A204.1 (cell line): ENCODE measurements at regions not wholly inside any gene's neighbourhood (a gene's known extent, or its start where the extent isn't known, plus 50 kb on each side); places are given as distances from the start of the nearest gene placed in this dataset.

ENCODE experiments used
- FAIRE-seq: peaks from 2 replicates; lab custom pipeline; 2012; peaks lifted over from hg19 to GRCh38; lab: Jason Lieb, UNC

- FAIRE-seq = no peak
These were observed 431.6 kb downstream of the RFC3 start for GRCh38 chr13:34249546-34250039.

- no peak for FAIRE-seq
These were observed 432.3 kb downstream of the RFC3 start for GRCh38 chr13:34250151-34250670.

- no peak for FAIRE-seq
These were observed 436.4 kb downstream of the RFC3 start for GRCh38 chr13:34254366-34254765.

- no peak for FAIRE-seq
These were observed 437.8 kb downstream of the RFC3 start for GRCh38 chr13:34255711-34256110.

DNA sequence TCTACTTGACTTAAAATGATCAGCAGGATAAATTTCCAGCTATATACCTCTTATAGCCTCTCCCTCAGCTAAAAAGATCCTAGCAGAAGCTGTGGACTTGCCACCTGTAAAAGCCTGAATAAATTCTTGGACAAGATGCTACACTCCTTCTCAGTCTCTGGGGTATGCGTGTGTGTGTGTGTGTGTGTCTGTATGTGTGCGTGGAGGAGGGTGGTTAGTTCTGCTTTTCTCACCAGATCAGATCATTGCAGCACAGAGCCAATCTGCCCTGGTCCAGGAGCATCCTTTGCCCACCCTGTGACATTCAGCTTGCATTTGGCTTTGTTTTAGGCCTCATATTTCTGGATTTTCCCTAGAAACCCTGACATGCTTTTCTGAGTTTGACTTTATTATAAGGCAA is 438.3 kb downstream of the RFC3 start:
- FAIRE-seq = no peak

GRCh38 chr13:34257966-34258365 is 440.0 kb downstream of the RFC3 start:
- FAIRE-seq = no peak

- no peak for FAIRE-seq
These were observed 440.9 kb downstream of the RFC3 start for GRCh38 chr13:34258646-34259386.

DNA sequence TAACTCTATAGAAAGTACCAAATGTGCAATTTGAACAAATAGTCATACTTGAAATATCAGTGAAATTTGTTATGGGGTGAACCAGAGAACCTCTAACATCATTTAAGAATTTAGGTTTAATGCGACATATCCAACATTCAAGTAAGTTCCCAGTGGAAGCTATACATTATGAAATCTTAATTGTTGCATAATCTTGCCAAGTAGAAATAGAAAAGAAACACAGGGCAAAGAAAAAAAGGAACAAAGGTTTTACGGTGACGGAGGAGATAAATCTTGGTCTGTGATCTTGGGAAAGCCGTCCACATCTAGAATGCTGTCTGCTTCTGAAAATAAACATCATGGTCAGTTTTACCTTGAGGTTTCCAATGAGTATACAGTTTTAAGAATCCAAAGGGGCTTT is 445.7 kb downstream of the RFC3 start:
- no peak for FAIRE-seq

GRCh38 chr13:34265046-34265679 is 447.2 kb downstream of the RFC3 start:
- FAIRE-seq = no peak

GRCh38 chr13:34276764-34277163 is 458.8 kb downstream of the RFC3 start:
- FAIRE-seq = no peak

DNA sequence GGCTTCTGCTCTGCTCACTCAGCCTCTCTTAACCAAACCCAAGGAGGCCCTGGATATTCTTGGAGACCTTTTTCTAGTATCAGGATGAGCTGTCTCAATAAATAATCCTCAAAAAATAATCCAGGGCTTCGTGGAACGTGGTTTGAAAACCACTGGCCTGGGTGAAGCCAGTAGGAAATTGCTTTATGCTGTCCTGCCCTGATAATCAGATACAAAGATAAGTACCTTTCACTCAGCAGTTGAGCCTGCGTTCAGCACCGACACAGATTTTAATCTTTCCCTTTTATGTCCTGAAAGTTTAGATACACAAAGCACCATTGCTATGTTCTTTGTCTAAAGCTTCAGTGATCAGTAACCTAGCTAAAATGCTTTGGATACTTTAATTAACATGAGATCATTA is 460.0 kb downstream of the RFC3 start:
- FAIRE-seq = no peak

- FAIRE-seq = no peak
These were observed 460.8 kb downstream of the RFC3 start for GRCh38 chr13:34278780-34279179.

GRCh38 chr13:34290661-34291060 is 472.7 kb downstream of the RFC3 start:
- no peak for FAIRE-seq

DNA sequence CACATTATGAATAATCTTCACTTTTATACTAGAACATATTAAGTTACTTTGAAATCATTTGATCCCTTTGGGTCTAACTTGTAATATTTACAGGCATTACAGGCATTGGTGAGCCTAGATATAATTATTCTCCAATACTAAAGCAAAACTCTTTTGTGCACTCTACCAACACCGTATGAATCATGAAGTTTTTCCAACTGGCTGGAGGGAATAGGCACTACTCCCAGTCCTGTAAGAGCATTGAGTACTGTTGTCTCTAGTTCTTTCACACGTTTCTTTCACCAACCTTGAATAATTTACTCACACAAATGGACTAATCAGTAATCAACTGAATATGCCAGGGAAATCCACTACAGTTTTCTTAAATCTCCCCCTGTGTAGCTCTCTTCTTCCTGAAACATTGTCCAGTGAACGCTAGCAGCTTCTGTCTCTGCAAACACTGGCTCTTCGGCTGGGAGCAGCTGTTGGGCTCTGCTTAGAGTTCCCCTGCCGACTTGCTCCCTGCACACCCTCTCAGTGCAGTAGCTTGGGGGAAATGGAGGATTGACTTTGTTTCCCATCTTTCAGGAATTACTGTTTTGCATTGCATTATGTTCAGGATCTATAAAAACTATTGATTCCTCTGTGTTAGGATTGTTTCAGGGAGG is 476.7 kb downstream of the RFC3 start:
- no peak for FAIRE-seq

DNA sequence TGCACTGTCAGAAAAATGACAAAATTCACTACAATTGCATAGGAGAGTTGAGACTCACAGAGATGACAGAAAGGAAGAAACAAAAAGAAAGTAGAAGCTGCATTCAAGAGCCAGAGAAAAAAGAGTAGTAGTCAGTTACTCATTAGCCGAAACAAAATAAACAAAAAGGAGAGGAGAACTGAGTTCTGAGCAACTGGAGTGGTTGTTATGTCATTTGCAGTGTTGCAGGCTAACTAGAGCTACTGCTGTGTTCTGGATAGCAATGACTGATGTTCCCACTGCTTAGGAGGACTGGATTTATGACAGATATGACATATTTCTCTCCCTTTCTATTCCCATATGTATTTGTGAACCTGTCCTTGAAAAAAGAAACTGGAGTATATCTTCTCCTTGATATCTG is 482.6 kb downstream of the RFC3 start:
- no peak for FAIRE-seq

DNA sequence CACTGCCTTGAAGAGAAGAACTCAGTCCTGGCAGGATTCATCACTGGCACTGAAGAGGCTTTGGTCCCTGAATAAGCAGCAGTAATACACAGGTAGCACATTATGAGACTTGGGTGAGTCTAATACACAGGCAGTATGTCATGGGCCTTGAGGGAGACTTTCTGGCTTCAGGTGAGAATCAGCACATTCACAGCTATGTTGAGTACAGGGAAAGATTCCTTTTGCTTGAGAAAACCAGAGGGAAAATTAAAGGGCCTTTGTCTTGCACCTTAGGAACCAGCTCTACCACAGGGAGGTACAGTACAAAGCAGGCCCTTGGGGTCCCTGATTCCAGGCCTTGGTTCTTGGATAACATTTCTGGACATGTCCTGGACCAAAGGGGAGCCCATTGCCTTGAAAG is 484.6 kb downstream of the RFC3 start:
- FAIRE-seq = no peak

DNA sequence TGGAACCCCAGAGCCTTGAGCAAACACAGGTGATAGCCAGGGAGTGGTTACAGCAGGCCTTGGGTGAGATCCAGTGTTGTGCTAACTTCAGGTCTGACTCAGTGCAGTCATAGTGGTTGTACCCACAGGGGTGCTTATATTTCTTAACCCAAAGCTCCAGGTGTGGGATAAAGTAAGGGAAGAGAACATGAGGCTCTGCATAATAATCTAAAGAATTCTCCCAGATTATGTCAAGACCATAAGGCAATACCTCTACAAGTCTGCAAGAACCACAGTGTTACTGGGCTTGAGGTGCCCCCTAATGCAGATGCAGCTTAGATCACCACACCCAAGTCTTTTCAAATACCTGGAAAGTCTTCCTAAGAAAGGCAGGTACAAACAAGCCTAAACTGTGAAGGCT is 485.4 kb downstream of the RFC3 start:
- no peak for FAIRE-seq

DNA sequence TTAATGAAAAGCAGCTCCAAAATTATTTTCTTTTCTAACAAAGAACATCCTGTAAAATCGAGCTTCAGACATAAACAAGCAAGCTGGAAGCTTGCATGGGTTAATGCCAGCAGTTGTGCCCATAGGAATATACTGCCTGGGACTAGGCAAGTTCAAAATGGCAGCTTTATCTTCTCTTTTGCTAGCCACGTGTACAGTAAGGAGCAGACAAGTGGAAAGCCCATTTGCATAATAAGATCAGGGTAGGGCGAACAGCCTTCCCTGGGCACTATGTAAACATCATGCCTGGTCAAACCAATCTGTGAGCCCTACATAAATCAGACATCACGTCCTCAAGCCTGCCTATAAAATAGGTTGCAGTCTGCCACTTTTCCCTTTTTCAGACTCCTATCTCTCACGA is 489.7 kb downstream of the RFC3 start:
- FAIRE-seq = no peak

DNA sequence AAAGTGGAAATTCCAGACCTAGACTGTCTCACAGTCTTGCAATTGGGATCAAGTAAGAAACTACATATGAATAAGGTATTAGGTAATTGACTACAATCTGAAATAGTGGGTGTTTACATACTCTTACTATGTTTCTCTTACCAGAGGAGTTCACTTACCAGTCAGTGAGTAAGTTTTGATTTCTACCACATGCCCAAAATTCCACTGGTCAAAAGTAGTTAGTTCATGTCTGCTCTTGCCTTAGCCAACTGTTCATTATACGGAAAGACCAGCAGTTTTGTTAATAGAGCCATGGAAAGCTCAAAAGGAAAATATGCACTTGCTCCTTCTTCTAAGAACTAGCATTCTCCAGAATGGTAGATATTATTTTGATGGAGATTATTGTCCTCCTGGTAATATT is 490.8 kb downstream of the RFC3 start:
- FAIRE-seq = no peak

DNA sequence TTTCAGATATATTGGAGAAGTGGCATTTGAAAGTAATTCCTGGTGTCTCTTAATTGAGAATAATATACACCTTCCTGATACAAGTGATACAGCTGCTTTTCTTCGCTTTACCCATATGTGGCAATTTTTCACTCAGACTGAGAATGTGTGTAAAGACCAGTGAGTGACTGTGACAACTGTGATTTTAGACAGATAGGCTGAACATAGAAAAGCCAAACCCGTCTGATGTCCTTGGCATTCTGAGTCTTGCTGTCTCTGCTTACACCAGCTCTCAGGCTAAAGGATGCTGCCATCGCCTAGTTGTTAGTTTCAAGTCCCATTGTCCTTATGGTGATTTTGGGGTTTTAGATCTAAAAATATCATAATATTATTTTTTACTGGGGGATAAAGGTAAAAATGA is 492.6 kb downstream of the RFC3 start:
- no peak for FAIRE-seq

DNA sequence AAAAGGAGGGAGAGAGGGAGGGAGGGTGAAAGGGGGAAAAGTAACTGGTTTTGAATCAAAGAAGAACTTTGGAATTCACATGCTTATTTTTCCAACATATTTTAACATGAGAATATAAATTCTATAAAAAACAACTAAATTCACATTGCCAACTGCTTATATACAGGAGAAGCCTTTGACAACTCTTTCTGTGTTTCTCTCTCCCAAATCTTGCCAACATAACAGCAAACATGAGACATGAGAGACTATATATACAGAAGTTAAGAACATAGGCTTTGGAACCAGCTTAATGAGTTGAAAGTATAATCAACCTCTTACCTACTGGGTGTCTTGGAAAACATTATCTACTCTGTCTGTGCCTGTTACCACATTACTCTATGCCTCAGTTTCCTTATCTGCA is 493.3 kb downstream of the RFC3 start:
- no peak for FAIRE-seq

DNA sequence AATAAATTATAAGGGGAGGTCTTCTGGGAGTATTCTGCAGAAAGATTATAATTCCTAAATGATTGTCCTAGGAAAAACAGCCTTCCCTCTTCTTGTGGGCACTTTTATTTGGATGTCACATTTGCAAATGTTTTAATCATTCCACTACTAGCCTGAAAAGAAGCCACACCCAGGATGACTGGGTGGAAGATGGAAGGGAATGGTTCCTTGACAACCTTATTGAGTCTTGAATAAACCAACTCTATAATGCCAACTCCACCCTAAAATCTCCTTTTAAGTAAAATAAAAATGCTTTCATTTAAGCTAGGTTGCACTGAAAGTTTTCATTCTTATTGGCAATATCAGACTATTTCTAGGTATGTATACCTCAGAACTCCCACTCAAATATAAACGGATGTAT is 494.6 kb downstream of the RFC3 start:
- no peak for FAIRE-seq

DNA sequence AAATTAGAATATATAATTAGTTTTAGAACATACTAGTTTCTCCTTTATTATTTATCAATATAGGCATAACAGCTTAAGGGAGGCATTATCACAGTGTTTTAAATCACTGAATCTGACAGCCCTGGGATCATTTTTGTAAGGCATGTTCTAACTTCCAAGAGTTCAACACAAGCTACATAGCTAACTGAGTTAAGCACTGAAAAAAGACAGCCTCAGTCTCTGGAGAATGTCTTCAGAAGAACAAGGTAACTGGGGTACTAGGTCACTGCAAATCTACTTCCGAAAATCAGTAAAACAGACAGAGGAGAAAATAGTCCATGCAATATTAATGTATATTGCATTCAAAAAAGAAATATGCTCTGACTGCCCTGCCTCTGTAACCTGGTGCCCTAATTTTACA is 502.1 kb downstream of the RFC3 start:
- FAIRE-seq = no peak
